Pulmonary artery endothelial cell (primary cell): ENCODE measurements at regions not wholly inside any gene's neighbourhood (a gene's known extent, or its start where the extent isn't known, plus 50 kb on each side); places are given as distances from the start of the nearest gene placed in this dataset.

Source experiments
- DNase-seq: peaks from one replicate; pipeline ENCODE4 v3.0.0-alpha.2; 2011; ENCODE audit warnings: low read depth, low spot score

DNA sequence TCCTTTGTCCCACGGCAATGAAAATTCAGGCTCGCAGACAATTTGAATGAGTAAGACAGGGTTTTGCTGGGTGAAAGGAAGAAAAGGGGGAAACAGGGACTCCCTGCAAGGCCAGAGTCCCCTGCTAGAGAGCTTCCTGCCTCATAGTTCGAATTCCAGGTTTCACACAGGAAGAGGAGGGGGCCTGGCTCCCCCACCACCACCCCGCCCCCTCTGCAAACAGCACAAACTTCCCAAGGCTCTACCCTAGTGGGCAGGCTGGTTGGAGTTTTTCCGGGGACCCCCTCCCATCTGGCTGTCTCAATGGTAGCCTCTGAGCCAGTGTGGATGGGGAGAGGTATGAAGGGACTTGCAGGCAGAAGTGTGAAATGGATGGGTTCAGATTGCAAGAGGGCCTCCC is 57.4 kb upstream of the NEBL start:
- DNase-seq, result no peak

DNA sequence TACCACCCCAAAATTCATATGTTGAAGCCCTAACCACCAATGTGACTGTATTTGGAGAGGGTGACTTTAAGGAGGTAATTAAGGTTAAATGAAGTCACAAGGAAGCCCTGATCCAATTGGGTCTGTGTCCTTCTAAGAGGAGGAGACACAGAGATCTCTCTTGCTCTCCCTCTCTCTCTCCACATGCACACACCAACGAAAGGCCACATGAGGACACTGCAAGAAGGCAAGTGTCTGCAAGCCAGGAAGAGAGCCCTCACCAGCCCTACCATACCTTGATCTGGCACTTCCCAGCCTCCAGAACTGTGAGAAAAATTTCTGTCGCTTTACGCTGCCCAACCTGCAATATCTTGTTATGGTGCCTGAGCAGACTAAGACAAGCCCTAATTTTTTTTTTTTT is 56.0 kb upstream of the NEBL start:
- no peak for DNase-seq

DNA sequence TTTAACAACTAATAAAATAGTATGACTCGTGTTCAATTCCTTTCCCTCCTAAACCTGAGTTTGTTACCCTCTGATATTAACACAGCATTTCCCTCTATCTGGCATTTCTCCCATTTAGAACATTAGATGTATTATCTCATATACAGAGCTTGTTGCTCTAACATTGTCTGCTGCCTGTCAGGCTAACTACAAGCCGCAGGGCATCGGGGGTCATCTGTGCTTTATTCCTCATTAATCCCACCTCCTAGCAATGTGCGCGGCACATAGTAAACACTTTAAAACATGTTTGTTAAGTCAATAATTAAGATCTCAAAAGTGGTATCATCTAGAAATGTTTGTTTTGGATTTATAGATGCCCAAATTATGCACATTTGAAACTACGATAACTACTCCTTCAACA is 52.9 kb upstream of the NEBL start:
- no peak for DNase-seq

DNA sequence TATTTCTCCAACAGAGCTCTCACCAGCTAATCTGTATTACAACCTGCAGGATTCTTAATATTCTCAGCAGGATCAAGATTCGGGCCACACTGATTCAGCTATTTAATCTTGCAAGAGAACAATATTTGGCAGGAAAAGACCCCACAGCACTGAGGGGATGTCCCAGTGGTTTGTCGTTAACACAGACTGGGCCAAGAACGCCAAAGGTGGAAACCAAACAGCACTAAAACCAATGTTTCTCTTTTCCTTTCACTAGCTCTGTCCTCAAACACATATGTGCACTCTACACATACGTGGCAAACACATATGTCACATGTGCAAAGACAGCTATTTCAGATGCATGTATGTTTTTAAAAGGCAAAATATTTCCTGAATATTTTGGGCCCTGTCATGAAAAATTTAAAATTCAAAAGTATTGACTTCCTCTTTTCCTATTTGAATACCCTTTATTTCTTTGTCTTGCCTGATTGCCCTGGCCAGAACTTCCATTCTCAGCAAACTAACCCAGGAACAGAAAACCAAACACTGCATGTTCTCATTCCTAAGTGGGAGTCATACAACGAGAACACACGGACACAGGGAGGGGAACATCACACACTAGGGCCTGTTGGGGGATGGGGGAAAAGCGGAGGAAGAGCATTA is 51.7 kb upstream of the NEBL start:
- no peak for DNase-seq
